IMR-90 (cell line): ENCODE measurements at regions not wholly inside any gene's neighbourhood (a gene's known extent, or its start where the extent isn't known, plus 50 kb on each side); places are given as distances from the start of the nearest gene placed in this dataset.

Experiments used
- ATAC-seq: fragments of 200-7000 bp; cut with Tn5 transposase; 2 replicates; pipeline ENCODE4 v1.9.1; 2020; ENCODE audit warnings: low read depth, mild to moderate bottlenecking, moderate library complexity
- BruUV-seq: library from RNA; stranded (reverse); fragments of 400-500 nt; replicated peaks from 2 replicates; lab custom pipeline; 2021; lab: Mats Ljungman, UMichigan
- CTCF ChIA-PET: fragments of 300-600 bp; formaldehyde crosslinking; extraction: SDS; loops from one replicate; lab custom pipeline; 2021; ENCODE audit warnings: antibody characterized with exemption; lab: Yijun Ruan, JAX
- POLR2A ChIA-PET: fragments of 300-600 bp; sonication (Branson Sonifier 250); formaldehyde crosslinking; loops from one replicate; lab custom pipeline; 2022; ENCODE audit warnings: antibody characterized with exemption; ENCODE audit not compliant: unreplicated experiment; lab: Charles Lee
- DNase-seq: peaks from one replicate; pipeline ENCODE4 v3.0.0; 2013
- H2AFZ ChIP-seq: replicated peaks from 2 replicates; pipeline ENCODE3; 2013; ENCODE audit warnings: low read length, mild to moderate bottlenecking; ENCODE audit not compliant: poor library complexity
- H2AK5ac ChIP-seq: 2 replicates; pipeline ENCODE4 v1.6.1; 2013; ENCODE audit warnings: low read depth, low read length, inconsistent platforms
- H2AK9ac ChIP-seq: replicated peaks from 2 replicates; pipeline ENCODE3; 2013; ENCODE audit warnings: mild to moderate bottlenecking, low read depth, low read length, moderate library complexity; ENCODE audit not compliant: poor library complexity
- H2BK120ac ChIP-seq: 2 replicates; pipeline ENCODE4 v1.6.1; 2013; ENCODE audit warnings: low read depth, low read length, inconsistent platforms
- H2BK15ac ChIP-seq: 3 replicates; pipeline ENCODE4 v1.6.1; 2013; ENCODE audit warnings: low read depth, low read length, inconsistent platforms
- H2BK20ac ChIP-seq: 2 replicates; pipeline ENCODE4 v1.6.1; 2013; ENCODE audit warnings: low read depth, mild to moderate bottlenecking, inconsistent platforms, low read length, moderate library complexity
- H2BK5ac ChIP-seq: 2 replicates; pipeline ENCODE4 v1.6.1; 2013; ENCODE audit warnings: mild to moderate bottlenecking, low read depth, low read length, inconsistent platforms; ENCODE audit not compliant: poor library complexity, severe bottlenecking
- H3K14ac ChIP-seq: replicated peaks from 2 replicates; pipeline ENCODE4 v1.6.1; 2013; ENCODE audit warnings: low read depth, low read length, inconsistent platforms
- H3K18ac ChIP-seq: 2 replicates; pipeline ENCODE4 v1.6.1; 2013; ENCODE audit warnings: low read depth, low read length, control low read depth
- H3K23ac ChIP-seq: 2 replicates; pipeline ENCODE4 v1.6.1; 2013; ENCODE audit warnings: low read depth, low read length, inconsistent platforms
- H3K27ac ChIP-seq: 2 replicates; pipeline ENCODE4 v1.5.1; 2013; ENCODE audit warnings: mild to moderate bottlenecking, control low read depth, low read length; ENCODE audit not compliant: insufficient read depth
- H3K27me3 ChIP-seq: 2 replicates; pipeline ENCODE4 v1.6.1; 2013; ENCODE audit warnings: low read length; ENCODE audit not compliant: control insufficient read depth, insufficient read depth
- H3K36me3 ChIP-seq: 2 replicates; pipeline ENCODE4 v1.6.1; 2013; ENCODE audit warnings: low read length, mixed read lengths; ENCODE audit not compliant: control insufficient read depth, insufficient read depth
- H3K4ac ChIP-seq: 2 replicates; pipeline ENCODE4 v1.6.1; 2013; ENCODE audit warnings: low read depth, low read length, inconsistent platforms
- H3K4me1 ChIP-seq: 2 replicates; pipeline ENCODE4 v1.6.1; 2013; ENCODE audit warnings: low read length, mixed read lengths; ENCODE audit not compliant: control insufficient read depth, insufficient read depth
- H3K4me2 ChIP-seq: 2 replicates; pipeline ENCODE4 v1.6.1; 2013; ENCODE audit warnings: low read depth, mild to moderate bottlenecking, control low read depth, low read length, moderate library complexity
- H3K4me3 ChIP-seq: 2 replicates; pipeline ENCODE4 v1.5.1; 2013; ENCODE audit warnings: low read depth, mild to moderate bottlenecking, control low read depth, low read length, moderate library complexity; ENCODE audit not compliant: insufficient read depth
- H3K56ac ChIP-seq: 2 replicates; pipeline ENCODE4 v1.6.1; 2013; ENCODE audit warnings: low read length, inconsistent platforms; ENCODE audit not compliant: insufficient read depth; ENCODE audit errors: extremely low read depth
- H3K79me1 ChIP-seq, 2 experiments: 2 replicates each; pipeline ENCODE4 v1.6.1; 2013; ENCODE audit warnings: low read length in 2 of 2, inconsistent platforms in 1 of 2, low read depth in 1 of 2
- H3K9ac ChIP-seq: 2 replicates; pipeline ENCODE4 v1.6.1; 2013; ENCODE audit warnings: low read depth, low read length, control low read depth
- H3K9me1 ChIP-seq: 2 replicates; pipeline ENCODE4 v1.6.1; 2013; ENCODE audit warnings: low read length, inconsistent platforms; ENCODE audit not compliant: insufficient read depth
- H3K9me3 ChIP-seq: 2 replicates; pipeline ENCODE4 v1.6.1; 2013; ENCODE audit warnings: low read length; ENCODE audit not compliant: control insufficient read depth, insufficient read depth
- H4K20me1 ChIP-seq: 2 replicates; pipeline ENCODE4 v1.6.1; 2013; ENCODE audit warnings: low read length, inconsistent platforms; ENCODE audit not compliant: insufficient read depth
- H4K5ac ChIP-seq: 2 replicates; pipeline ENCODE4 v1.6.1; 2013; ENCODE audit warnings: mild to moderate bottlenecking, low read depth, low read length, control low read depth
- H4K8ac ChIP-seq, 2 experiments: 2 replicates each; pipeline ENCODE4 v1.6.1; 2013; ENCODE audit warnings: low read depth in 2 of 2, low read length in 2 of 2, control low read depth in 1 of 2, inconsistent platforms in 1 of 2
- H4K91ac ChIP-seq: 2 replicates; pipeline ENCODE4 v1.6.1; 2013; ENCODE audit warnings: low read depth, low read length, inconsistent platforms; ENCODE audit not compliant: insufficient read depth
- CEBPB ChIP-seq: IDR thresholded peaks from 2 replicates; pipeline ENCODE4 v1.6.1; 2012; ENCODE audit warnings: low read depth, low read length, improper control_type of control experiment
- FOS ChIP-seq: fragments of 150-350 bp; IDR thresholded peaks from 2 replicates; pipeline ENCODE4 v1.6.1; 2016; ENCODE audit warnings: low read depth, low read length
- MAFK ChIP-seq: IDR thresholded peaks from 2 replicates; pipeline ENCODE4 v1.6.1; 2012; ENCODE audit warnings: low read depth, low read length, improper control_type of control experiment
- USF2 ChIP-seq: fragments of 150-350 bp; IDR thresholded peaks from 2 replicates; pipeline ENCODE4 v1.6.1; 2017; ENCODE audit warnings: mild to moderate bottlenecking, antibody characterized with exemption, low read length, low read depth
- WGBS, 2 experiments: methylation state at CpG; one replicate each; pipeline versions ENCODE4 v1.1.5 to v1.1.7; 2013; ENCODE audit warnings: missing lambda C conversion rate in 2 of 2; ENCODE audit not compliant: insufficient read length in 1 of 2; ENCODE audit errors: extremely low coverage in 2 of 2; 5-methylcytosine and 5-hydroxymethylcytosine counted together
- dilution Hi-C: fragments of 300-500 bp; cut with HindIII; formaldehyde crosslinking; loops from one replicate; pipeline ENCODE4 v1.14.3; 2018; ENCODE audit warnings: low sequenced_read_pairs; ENCODE audit not compliant: unreplicated experiment
- in situ Hi-C: fragments of 300-500 bp; cut with MboI; formaldehyde crosslinking; loops from 3 replicates; pipeline ENCODE4 v1.14.3; 2019; ENCODE audit warnings: low sequenced_read_pairs, inconsistent platforms, mixed read lengths
- intact Hi-C: fragments of 100-400 bp; cut with micrococcal nuclease; formaldehyde crosslinking; loops from 2 replicates; pipeline ENCODE4 v1.10.0; 2022

DNA sequence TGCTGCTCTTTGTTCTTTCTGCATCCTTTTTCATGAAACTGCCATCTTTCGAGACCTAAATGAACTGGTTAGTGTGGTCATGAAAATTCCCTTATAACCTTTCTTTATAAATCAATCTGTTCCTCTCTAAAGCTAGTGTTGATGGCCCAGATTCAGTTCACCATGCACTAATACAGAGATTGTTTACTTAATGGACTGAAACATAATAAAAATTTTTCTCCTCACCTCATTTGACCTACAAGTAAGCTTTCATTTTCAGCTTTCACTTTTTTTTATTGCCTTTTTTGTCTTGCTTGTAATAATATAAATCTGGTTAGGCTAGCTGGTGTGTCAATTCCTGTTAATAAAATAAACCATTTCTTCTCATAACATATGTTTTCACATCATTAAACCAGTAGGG, 183.8 kb downstream of the CCDC59 start:
- no peak overlapping the region for H3K4me2 ChIP-seq
- CTCF ChIA-PET = no interaction called here
- H3K18ac ChIP-seq = no peak overlapping the region
- H4K8ac ChIP-seq = no peak overlapping the region
- no peaks in the 10 kb centered on the region for H3K27me3 ChIP-seq
- no peak overlapping the region for H2BK20ac ChIP-seq
- no peak overlapping the region for H2AK9ac ChIP-seq
- no peak for TF ChIP-seq FOS
- no peak for TF ChIP-seq CEBPB
- TF ChIP-seq USF2 = no peak
- no peak for TF ChIP-seq MAFK
- no peaks in the 10 kb centered on the region for H3K79me1 ChIP-seq
- H3K36me3 ChIP-seq = no peaks in the 10 kb centered on the region
- dilution Hi-C loops = no loop called here
- H2BK15ac ChIP-seq = no peak overlapping the region
- ATAC-seq (no peak), DNase-seq (no peak)
- no peak overlapping the region for H3K56ac ChIP-seq
- no peak overlapping the region for H3K27ac ChIP-seq
- H2AFZ ChIP-seq = no peak overlapping the region
- no peak overlapping the region for H3K9ac ChIP-seq
- POLR2A ChIA-PET = no interaction called here
- no CpG with 5 or more reads among the region's 1 CpG for WGBS, 2 experiments
- BruUV-seq = no TSS peak
- intact Hi-C loops = no loop called here
- no peak overlapping the region for H3K14ac ChIP-seq
- no peak overlapping the region for H3K23ac ChIP-seq
- no peak overlapping the region for H3K4me3 ChIP-seq
- H4K20me1 ChIP-seq = no peaks in the 10 kb centered on the region
- no peak overlapping the region for H3K4ac ChIP-seq
- no peaks in the 10 kb centered on the region for H3K4me1 ChIP-seq
- in situ Hi-C loops = no loop called here
- H4K5ac ChIP-seq = no peak overlapping the region
- peaks cover 5% of the 10 kb centered on the region; the same call in 1 of the 2 replicates for H3K9me3 ChIP-seq
- no peak overlapping the region for H2BK120ac ChIP-seq
- no peaks in the 10 kb centered on the region for H3K9me1 ChIP-seq
- H2BK5ac ChIP-seq = no peak overlapping the region
- no peak overlapping the region for H4K91ac ChIP-seq
- H2AK5ac ChIP-seq = no peak overlapping the region
